ENCODE measurements at regions not wholly inside any gene's neighbourhood (a gene's known extent, or its start where the extent isn't known, plus 50 kb on each side); places are given as distances from the start of the nearest gene placed in this dataset.

DNA sequence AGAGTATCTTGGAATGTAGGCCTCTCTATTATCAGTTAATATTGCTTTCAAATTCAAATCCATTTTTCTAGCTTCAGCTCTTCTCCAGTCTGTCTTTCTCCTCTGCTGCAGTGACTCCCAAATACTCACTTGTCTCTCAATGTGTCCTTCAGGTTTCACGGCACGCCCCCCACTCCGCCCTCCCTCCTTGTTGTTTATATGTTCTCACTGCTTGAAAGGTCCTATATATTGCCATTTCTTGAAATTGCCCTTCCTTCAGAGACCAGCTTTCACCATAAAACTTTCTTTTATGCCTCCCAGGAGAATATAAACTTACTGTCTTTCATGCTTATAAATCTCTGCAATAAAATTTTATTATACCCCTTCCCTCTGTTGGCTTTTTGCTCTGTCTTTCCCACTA lies 668.2 kb downstream of the CCSER2 start:
- no peaks in the 10 kb centered on the region for H3K4me1 Mint-ChIP-seq (ENCODE audit: low read depth)
- no peak overlapping the region for H3K27ac Mint-ChIP-seq
- H3K27me3 Mint-ChIP-seq = no peaks in the 10 kb centered on the region
- H3K4me3 Mint-ChIP-seq = no peak overlapping the region
- H3K36me3 Mint-ChIP-seq (ENCODE audit: low read depth) = no peaks in the 10 kb centered on the region
- intact Hi-C loops (cut with micrococcal nuclease) = no loop called here
- no peaks in the 10 kb centered on the region for H3K9me3 Mint-ChIP-seq

- no peaks in the 10 kb centered on the region for H3K4me1 Mint-ChIP-seq (ENCODE audit: low read depth)
- H3K36me3 Mint-ChIP-seq (ENCODE audit: low read depth) = no peaks in the 10 kb centered on the region
- no peak overlapping the region for H3K4me3 Mint-ChIP-seq
- H3K9me3 Mint-ChIP-seq = no peaks in the 10 kb centered on the region
- intact Hi-C loops (cut with micrococcal nuclease) = no loop called here
- no peaks in the 10 kb centered on the region for H3K27me3 Mint-ChIP-seq
- no peak overlapping the region for H3K27ac Mint-ChIP-seq
Observed at GRCh38 chr10:84997870-84998269, 669.5 kb downstream of the CCSER2 start.

DNA sequence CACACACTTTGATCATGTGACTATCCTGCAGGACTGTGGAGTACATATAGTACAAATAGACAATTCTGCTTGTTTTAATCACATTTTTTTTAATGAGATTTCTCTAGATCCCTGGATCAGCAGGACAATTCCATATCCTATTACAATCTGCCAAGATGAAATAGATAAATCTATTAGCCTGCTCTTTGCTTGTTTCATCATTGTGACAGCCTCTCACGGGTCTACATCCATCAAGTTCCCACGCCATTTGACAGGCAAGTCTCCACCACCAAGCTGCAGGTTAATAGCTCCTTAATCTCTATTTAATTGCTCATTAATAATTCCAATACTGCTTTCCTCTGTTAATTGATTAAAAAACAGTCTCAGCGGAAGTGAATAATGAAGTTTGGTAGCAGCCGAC lies 671.5 kb downstream of the CCSER2 start:
- no peaks in the 10 kb centered on the region for H3K4me1 Mint-ChIP-seq (ENCODE audit: low read depth)
- no peak overlapping the region for H3K27ac Mint-ChIP-seq
- intact Hi-C loops (cut with micrococcal nuclease) = no loop called here
- no peak overlapping the region for H3K4me3 Mint-ChIP-seq
- H3K9me3 Mint-ChIP-seq = no peaks in the 10 kb centered on the region
- H3K27me3 Mint-ChIP-seq = no peaks in the 10 kb centered on the region
- no peaks in the 10 kb centered on the region for H3K36me3 Mint-ChIP-seq (ENCODE audit: low read depth)

GRCh38 chr10:85003083-85003482 lies 674.7 kb downstream of the CCSER2 start:
- no peak overlapping the region for H3K4me3 Mint-ChIP-seq
- H3K27ac Mint-ChIP-seq = no peak overlapping the region
- H3K4me1 Mint-ChIP-seq (ENCODE audit: low read depth) = no peaks in the 10 kb centered on the region
- H3K9me3 Mint-ChIP-seq = no peaks in the 10 kb centered on the region
- H3K27me3 Mint-ChIP-seq = no peaks in the 10 kb centered on the region
- intact Hi-C loops (cut with micrococcal nuclease) = no loop called here
- H3K36me3 Mint-ChIP-seq (ENCODE audit: low read depth) = no peaks in the 10 kb centered on the region

- H3K27me3 Mint-ChIP-seq = no peaks in the 10 kb centered on the region
- H3K4me3 Mint-ChIP-seq = no peak overlapping the region
- intact Hi-C loops (cut with micrococcal nuclease) = no loop called here
- no peak overlapping the region for H3K27ac Mint-ChIP-seq
- no peaks in the 10 kb centered on the region for H3K4me1 Mint-ChIP-seq (ENCODE audit: low read depth)
- H3K9me3 Mint-ChIP-seq = no peaks in the 10 kb centered on the region
- H3K36me3 Mint-ChIP-seq (ENCODE audit: low read depth) = no peaks in the 10 kb centered on the region
Observed at GRCh38 chr10:85008488-85009184, 680.2 kb downstream of the CCSER2 start.

DNA sequence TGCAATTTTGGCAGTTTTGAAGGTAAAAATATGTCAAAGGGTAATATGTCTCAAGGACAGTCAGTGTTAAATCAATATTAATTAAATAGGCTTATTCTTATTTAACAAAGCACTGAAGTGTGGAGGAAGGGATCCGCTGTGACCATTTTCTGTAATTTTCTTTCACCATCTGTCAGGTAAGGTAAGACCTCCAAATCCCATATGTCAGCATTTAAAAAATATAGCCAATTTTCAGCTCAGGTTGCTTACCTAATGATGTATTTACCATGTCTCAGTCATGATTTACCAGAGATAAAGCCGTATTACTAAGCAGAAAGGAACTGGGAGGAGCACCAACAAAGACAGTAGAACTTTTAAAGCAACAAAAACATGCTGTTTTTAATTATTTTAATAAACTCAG lies 683.9 kb downstream of the CCSER2 start:
- no peak overlapping the region for H3K27ac Mint-ChIP-seq
- no peaks in the 10 kb centered on the region for H3K9me3 Mint-ChIP-seq
- intact Hi-C loops (cut with micrococcal nuclease) = no loop called here
- H3K4me1 Mint-ChIP-seq (ENCODE audit: low read depth) = no peaks in the 10 kb centered on the region
- H3K4me3 Mint-ChIP-seq = no peak overlapping the region
- H3K36me3 Mint-ChIP-seq (ENCODE audit: low read depth) = no peaks in the 10 kb centered on the region
- no peaks in the 10 kb centered on the region for H3K27me3 Mint-ChIP-seq

DNA sequence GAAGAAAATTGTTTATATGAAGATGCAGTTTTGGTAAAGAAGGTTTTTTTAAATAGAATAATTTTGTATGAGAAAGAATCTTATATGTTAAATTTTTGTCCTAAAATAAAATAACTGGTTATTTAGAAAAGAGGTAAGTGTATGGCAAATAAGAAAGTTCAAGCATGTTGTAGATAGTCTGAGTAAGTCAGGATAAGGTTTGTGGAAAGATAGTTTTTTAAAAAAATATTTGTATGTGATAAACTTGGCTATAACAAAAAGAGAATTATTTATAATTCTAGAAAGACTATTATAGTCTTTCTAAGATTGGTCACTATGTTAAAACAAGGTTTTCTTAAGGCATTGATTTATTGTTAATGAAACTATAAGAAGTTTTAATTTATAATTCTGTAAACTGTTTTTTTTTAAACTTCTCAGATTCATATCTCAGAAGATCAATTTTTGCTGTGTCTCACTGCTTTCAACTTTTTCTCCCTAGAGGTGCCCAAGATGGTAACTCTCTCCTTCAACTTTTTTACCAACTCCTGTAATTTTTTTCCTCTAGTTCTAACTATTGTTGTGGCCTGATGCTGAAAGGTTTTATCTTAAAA lies 698.6 kb downstream of the CCSER2 start:
- peaks cover 43% of the 10 kb centered on the region for H3K9me3 Mint-ChIP-seq
- intact Hi-C loops (cut with micrococcal nuclease) = no loop called here
- H3K4me3 Mint-ChIP-seq = no peak overlapping the region
- H3K4me1 Mint-ChIP-seq (ENCODE audit: low read depth) = no peaks in the 10 kb centered on the region
- no peaks in the 10 kb centered on the region for H3K36me3 Mint-ChIP-seq (ENCODE audit: low read depth)
- H3K27ac Mint-ChIP-seq = no peak overlapping the region
- H3K27me3 Mint-ChIP-seq = no peaks in the 10 kb centered on the region

GRCh38 chr10:85032981-85033380 lies 704.6 kb downstream of the CCSER2 start:
- Mint-ChIP-seq H3K4me1 (ENCODE audit: low read depth) (no peaks in the 10 kb centered on the region), H3K27ac (no peak overlapping the region), H3K9me3 (peaks cover 54% of the 10 kb centered on the region), H3K27me3 (no peaks in the 10 kb centered on the region), H3K4me3 (no peak overlapping the region), H3K36me3 (ENCODE audit: low read depth) (no peaks in the 10 kb centered on the region)
- intact Hi-C loops (cut with micrococcal nuclease) = no loop called here

DNA sequence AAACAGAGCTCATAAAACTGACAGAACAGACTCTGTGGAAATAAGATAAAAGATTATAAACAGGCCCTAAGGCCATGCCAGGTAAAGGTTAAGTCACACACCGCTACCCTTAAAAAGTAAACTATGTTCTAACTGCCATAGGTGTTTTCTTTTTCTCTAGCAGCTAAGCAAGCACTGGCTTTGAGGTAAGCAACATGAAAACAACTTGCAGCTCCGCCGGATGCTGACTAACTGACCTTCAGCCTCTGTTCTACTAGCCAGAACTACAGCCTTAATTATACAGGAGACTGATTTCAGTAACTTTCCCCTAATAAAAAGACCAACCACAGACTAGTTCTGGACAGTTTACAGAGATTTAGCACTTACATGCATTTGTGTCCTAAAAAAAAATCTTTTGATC lies 708.3 kb downstream of the CCSER2 start:
- Mint-ChIP-seq H3K27me3 (no peaks in the 10 kb centered on the region), H3K4me3 (no peak overlapping the region), H3K36me3 (ENCODE audit: low read depth) (no peaks in the 10 kb centered on the region), H3K9me3 (peaks cover 65% of the 10 kb centered on the region), H3K4me1 (ENCODE audit: low read depth) (no peaks in the 10 kb centered on the region), H3K27ac (no peak overlapping the region)
- intact Hi-C loops (cut with micrococcal nuclease) = no loop called here

DNA sequence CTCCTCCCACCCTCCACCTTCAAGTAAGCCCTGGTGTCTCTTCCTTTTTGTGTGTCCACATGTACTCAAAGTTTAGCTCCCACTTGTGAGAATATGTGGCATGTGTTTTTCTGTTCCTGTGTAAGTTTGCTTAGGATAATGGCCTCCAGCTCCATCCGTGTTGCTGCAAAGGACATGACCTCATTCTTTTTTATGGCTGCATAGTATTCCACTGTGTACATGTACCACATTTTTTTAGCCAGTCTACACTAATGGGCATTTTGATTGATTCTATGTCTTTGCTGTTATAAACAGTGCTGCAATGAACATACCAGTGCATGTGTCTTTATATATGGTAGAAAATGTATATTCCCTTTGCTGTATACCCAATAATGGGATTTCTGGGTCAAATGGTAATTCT lies 710.9 kb downstream of the CCSER2 start:
- intact Hi-C loops (cut with micrococcal nuclease) = no loop called here
- H3K36me3 Mint-ChIP-seq (ENCODE audit: low read depth) = no peaks in the 10 kb centered on the region
- H3K9me3 Mint-ChIP-seq = peaks cover 58% of the 10 kb centered on the region
- no peak overlapping the region for H3K4me3 Mint-ChIP-seq
- H3K27me3 Mint-ChIP-seq = no peaks in the 10 kb centered on the region
- no peaks in the 10 kb centered on the region for H3K4me1 Mint-ChIP-seq (ENCODE audit: low read depth)
- no peak overlapping the region for H3K27ac Mint-ChIP-seq

DNA sequence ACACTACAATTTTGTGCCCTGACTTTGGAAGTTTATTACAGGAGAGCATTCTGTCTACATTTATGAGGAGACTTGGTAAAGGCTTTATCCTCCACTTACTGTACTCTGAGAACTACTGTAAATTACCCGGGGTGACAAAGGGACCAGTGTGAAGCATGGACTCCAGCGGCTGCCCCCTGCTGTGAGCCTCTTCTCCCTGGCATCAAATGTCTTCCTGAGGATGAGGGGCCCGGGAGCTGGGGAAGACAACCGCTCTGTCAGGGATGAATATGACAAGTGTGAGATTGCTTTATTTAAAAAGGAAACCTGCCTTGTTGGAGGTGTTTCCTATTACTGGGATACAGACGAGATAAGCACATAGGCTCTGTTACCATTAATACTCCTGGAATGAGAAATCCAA lies 714.8 kb downstream of the CCSER2 start:
- H3K27me3 Mint-ChIP-seq = no peaks in the 10 kb centered on the region
- intact Hi-C loops (cut with micrococcal nuclease) = no loop called here
- H3K9me3 Mint-ChIP-seq = peaks cover 32% of the 10 kb centered on the region
- H3K27ac Mint-ChIP-seq = no peak overlapping the region
- no peak overlapping the region for H3K4me3 Mint-ChIP-seq
- no peaks in the 10 kb centered on the region for H3K36me3 Mint-ChIP-seq (ENCODE audit: low read depth)
- H3K4me1 Mint-ChIP-seq (ENCODE audit: low read depth) = no peaks in the 10 kb centered on the region

DNA sequence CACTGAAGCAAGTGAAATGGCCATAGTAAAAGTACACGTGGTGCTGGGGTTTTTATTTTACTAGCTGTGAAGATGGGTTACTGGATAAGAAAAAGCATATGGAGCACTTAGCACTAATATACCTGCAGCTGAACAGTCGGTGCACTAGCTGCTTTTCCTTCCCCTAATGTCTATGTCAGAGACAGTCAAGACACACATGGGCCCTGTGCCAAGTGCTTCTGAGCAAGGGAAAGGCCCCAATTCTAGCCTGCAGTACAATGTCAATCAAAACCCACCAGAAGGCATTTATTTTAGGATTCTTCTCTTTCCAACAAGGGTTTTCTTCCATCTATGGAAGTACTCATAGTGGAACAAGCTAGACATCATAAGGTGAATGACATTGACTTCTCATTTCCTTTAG lies 716.7 kb downstream of the CCSER2 start:
- intact Hi-C loops (cut with micrococcal nuclease) = no loop called here
- H3K9me3 Mint-ChIP-seq = peaks cover 16% of the 10 kb centered on the region
- H3K27ac Mint-ChIP-seq = no peak overlapping the region
- no peaks in the 10 kb centered on the region for H3K36me3 Mint-ChIP-seq (ENCODE audit: low read depth)
- no peaks in the 10 kb centered on the region for H3K27me3 Mint-ChIP-seq
- H3K4me3 Mint-ChIP-seq = no peak overlapping the region
- H3K4me1 Mint-ChIP-seq (ENCODE audit: low read depth) = no peaks in the 10 kb centered on the region

- Mint-ChIP-seq H3K27me3 (no peaks in the 10 kb centered on the region), H3K4me3 (no peak overlapping the region), H3K9me3 (peaks cover 4% of the 10 kb centered on the region), H3K27ac (no peak overlapping the region), H3K36me3 (ENCODE audit: low read depth) (no peaks in the 10 kb centered on the region), H3K4me1 (ENCODE audit: low read depth) (no peaks in the 10 kb centered on the region)
- intact Hi-C loops (cut with micrococcal nuclease) = no loop called here
Observed at GRCh38 chr10:85047170-85047834, 718.9 kb downstream of the CCSER2 start.

DNA sequence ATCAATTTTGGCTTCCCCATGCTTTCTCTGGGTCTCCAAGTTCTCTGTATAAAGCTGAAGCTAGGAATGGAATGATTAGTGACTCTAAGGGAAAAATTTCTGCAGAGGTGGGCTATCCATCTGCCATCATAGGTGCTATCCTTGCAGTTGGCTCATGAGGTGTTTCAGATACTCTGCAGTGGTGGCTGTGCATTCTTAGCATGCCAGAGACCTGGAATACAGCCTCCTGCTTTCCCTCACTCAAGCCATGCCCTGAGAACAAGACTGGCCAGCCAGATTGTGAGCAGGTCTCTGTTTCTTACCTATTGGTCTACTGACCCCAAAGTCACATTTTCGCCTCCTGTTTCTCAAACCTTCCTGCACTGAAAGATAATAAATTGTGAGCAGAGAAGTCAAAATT lies 719.6 kb downstream of the CCSER2 start:
- Mint-ChIP-seq H3K36me3 (ENCODE audit: low read depth) (no peaks in the 10 kb centered on the region), H3K4me3 (no peak overlapping the region), H3K27me3 (no peaks in the 10 kb centered on the region), H3K4me1 (ENCODE audit: low read depth) (no peaks in the 10 kb centered on the region), H3K27ac (no peak overlapping the region), H3K9me3 (peaks cover 10% of the 10 kb centered on the region)
- intact Hi-C loops (cut with micrococcal nuclease) = no loop called here

- no peaks in the 10 kb centered on the region for H3K36me3 Mint-ChIP-seq (ENCODE audit: low read depth)
- no peak overlapping the region for H3K27ac Mint-ChIP-seq
- H3K4me1 Mint-ChIP-seq (ENCODE audit: low read depth) = no peaks in the 10 kb centered on the region
- H3K4me3 Mint-ChIP-seq = no peak overlapping the region
- no peaks in the 10 kb centered on the region for H3K27me3 Mint-ChIP-seq
- H3K9me3 Mint-ChIP-seq = peaks cover 17% of the 10 kb centered on the region
- intact Hi-C loops (cut with micrococcal nuclease) = no loop called here
Observed at GRCh38 chr10:85048644-85049043, 720.3 kb downstream of the CCSER2 start.

All from dendritic cell treated with granulocyte-macrophage colony-stimulating factor and Interleukin-4, amounts not matched to agents 40 ng/mL and 50 ng/mL, for 4 days (primary cell).